GM18907 (cell line): ENCODE measurements at regions not wholly inside any gene's neighbourhood (a gene's known extent, or its start where the extent isn't known, plus 50 kb on each side); places are given as distances from the start of the nearest gene placed in this dataset.
"Not testable (repeated sequence)": the region's sequence is repeated elsewhere in the genome, so short reads cannot be mapped to it uniquely, and the experiment has no call there.

Source experiments
- ATAC-seq: cut with Tn5 transposase; IDR thresholded peaks from one replicate; pipeline ENCODE4 v1.9.1; 2021; ENCODE audit warnings: mild to moderate bottlenecking, moderate library complexity; ENCODE audit not compliant: unreplicated experiment

GRCh38 chr1:166488327-166488726, 321.5 kb upstream of the FAM78B start:
- ATAC-seq = no peak

GRCh38 chr1:166489356-166489669, 322.5 kb upstream of the FAM78B start:
- no peak for ATAC-seq

- peak; percentile 88 for ATAC-seq
Measured at GRCh38 chr1:166489670-166490436, 323.1 kb upstream of the FAM78B start.

GRCh38 chr1:166490437-166490991, 323.7 kb upstream of the FAM78B start:
- no peak for ATAC-seq

- ATAC-seq = not testable (repeated sequence)
Measured at GRCh38 chr1:166493765-166494164, 327.0 kb upstream of the FAM78B start.

GRCh38 chr1:166507347-166507746, 331.9 kb upstream of the POGK start:
- no peak for ATAC-seq

- no peak for ATAC-seq
Measured at GRCh38 chr1:166511761-166512160, 327.5 kb upstream of the POGK start.

- no peak for ATAC-seq
Measured at GRCh38 chr1:166514067-166514466, 325.2 kb upstream of the POGK start.

- ATAC-seq = no peak
Measured at GRCh38 chr1:166527752-166528151, 311.5 kb upstream of the POGK start.

- no peak for ATAC-seq
Measured at GRCh38 chr1:166538646-166539045, 300.6 kb upstream of the POGK start.

- no peak for ATAC-seq
Measured at GRCh38 chr1:166544036-166544435, 295.2 kb upstream of the POGK start.

GRCh38 chr1:166544561-166544960, 294.7 kb upstream of the POGK start:
- no peak for ATAC-seq

- ATAC-seq = no peak
Measured at GRCh38 chr1:166552706-166553105, 286.6 kb upstream of the POGK start.

- ATAC-seq = no peak
Measured at GRCh38 chr1:166570954-166571353, 268.3 kb upstream of the POGK start.

- no peak for ATAC-seq
Measured at GRCh38 chr1:166573199-166573598, 266.1 kb upstream of the POGK start.

- ATAC-seq = no peak
Measured at GRCh38 chr1:166579557-166580501, 259.4 kb upstream of the POGK start.

- ATAC-seq = no peak
Measured at GRCh38 chr1:166588741-166589140, 250.5 kb upstream of the POGK start.

GRCh38 chr1:166590161-166590560, 249.1 kb upstream of the POGK start:
- ATAC-seq = no peak

GRCh38 chr1:166594646-166595045, 244.6 kb upstream of the POGK start:
- ATAC-seq = no peak

GRCh38 chr1:166597516-166597915, 241.8 kb upstream of the POGK start:
- no peak for ATAC-seq

GRCh38 chr1:166600574-166600973, 238.7 kb upstream of the POGK start:
- no peak for ATAC-seq
